DND-41 (cell line): ENCODE measurements at regions not wholly inside any gene's neighbourhood (a gene's known extent, or its start where the extent isn't known, plus 50 kb on each side); places are given as distances from the start of the nearest gene placed in this dataset.

Experiments
- ATAC-seq: fragments of 200-7000 bp; cut with Tn5 transposase; 3 replicates; pipeline ENCODE4 v1.9.1; 2021; ENCODE audit warnings: low read depth; ENCODE audit not compliant: insufficient read depth
- DNase-seq: peaks from one replicate; pipeline ENCODE4 v3.0.0-alpha.2; 2020
- H2AFZ ChIP-seq: 2 replicates; pipeline ENCODE4 v1.6.0; 2012; ENCODE audit warnings: low read depth, low read length
- H3K27ac ChIP-seq: 2 replicates; pipeline ENCODE4 v1.5.1; 2012; ENCODE audit warnings: low read length, inconsistent platforms
- H3K27me3 ChIP-seq: fragments of 200-600 bp; sonication (generic); 2 replicates; pipeline ENCODE4 v1.6.0; 2012; ENCODE audit warnings: low read length, mild to moderate bottlenecking, inconsistent platforms; ENCODE audit not compliant: insufficient read depth, poor library complexity
- H3K36me3 ChIP-seq: 2 replicates; pipeline ENCODE4 v1.5.1; 2012; ENCODE audit warnings: low read length, inconsistent platforms; ENCODE audit not compliant: insufficient read depth
- H3K4me1 ChIP-seq: 2 replicates; pipeline ENCODE4 v1.5.1; 2012; ENCODE audit warnings: mild to moderate bottlenecking, low read length; ENCODE audit not compliant: insufficient read depth
- H3K4me2 ChIP-seq: 2 replicates; pipeline ENCODE4 v1.6.0; 2012; ENCODE audit warnings: mild to moderate bottlenecking, moderate library complexity, low read length, inconsistent platforms; ENCODE audit not compliant: insufficient read depth
- H3K4me3 ChIP-seq, 2 experiments: fragments of 200-600 bp in 1 of 2; shearing (Covaris generic) in 1 of 2; 2 replicates each; pipeline ENCODE4 v1.5.1; 2012 to 2016; ENCODE audit warnings: inconsistent platforms in 2 of 2, low read length in 2 of 2, mild to moderate bottlenecking in 2 of 2, low read depth in 1 of 2, moderate library complexity in 1 of 2
- H3K79me2 ChIP-seq: 2 replicates; pipeline ENCODE4 v1.6.0; 2012; ENCODE audit warnings: low read length, inconsistent platforms; ENCODE audit not compliant: insufficient read depth
- H3K9ac ChIP-seq: 2 replicates; pipeline ENCODE4 v1.6.0; 2012; ENCODE audit warnings: low read depth, mild to moderate bottlenecking, inconsistent platforms, low read length, moderate library complexity
- H3K9me3 ChIP-seq: 2 replicates; pipeline ENCODE4 v1.5.1; 2012; ENCODE audit warnings: low read length, moderate library complexity, mild to moderate bottlenecking, inconsistent platforms; ENCODE audit not compliant: insufficient read depth, severe bottlenecking
- H4K20me1 ChIP-seq: 2 replicates; pipeline ENCODE4 v1.6.0; 2012; ENCODE audit warnings: low read length; ENCODE audit not compliant: insufficient read depth
- CTCF ChIP-seq: IDR thresholded peaks from 2 replicates; pipeline ENCODE4 v1.5.1; 2012; ENCODE audit warnings: borderline replicate concordance, low read length, moderate library complexity, mild to moderate bottlenecking; ENCODE audit not compliant: poor library complexity, severe bottlenecking; ENCODE audit errors: extremely low read depth
- EZH2 ChIP-seq: IDR thresholded peaks from 3 replicates; pipeline ENCODE4 v1.6.1; 2012; ENCODE audit warnings: borderline replicate concordance, low read depth, mild to moderate bottlenecking, moderate library complexity, low read length, inconsistent platforms; ENCODE audit not compliant: severe bottlenecking

- H3K36me3 ChIP-seq, result no peaks in the 10 kb centered on the region
- no peak overlapping the region for H3K9ac ChIP-seq
- no peak overlapping the region for H3K27ac ChIP-seq
- H3K79me2 ChIP-seq, result no peaks in the 10 kb centered on the region
- no peak overlapping the region for H3K4me3 ChIP-seq
- H3K4me2 ChIP-seq, result no peak overlapping the region
- H3K27me3 ChIP-seq, result no peaks in the 10 kb centered on the region
- no peak for TF ChIP-seq EZH2
- peak; percentile 16 for TF ChIP-seq CTCF
- H3K4me1 ChIP-seq, result no peaks in the 10 kb centered on the region
- no peaks in the 10 kb centered on the region for H4K20me1 ChIP-seq
- ATAC-seq (no peak), DNase-seq (no peak)
- H2AFZ ChIP-seq, result no peak overlapping the region
- H3K9me3 ChIP-seq, result no peaks in the 10 kb centered on the region
Observed at GRCh38 chr10:8513155-8514147, 459.0 kb downstream of the GATA3 start.

- no peak overlapping the region for H3K27ac ChIP-seq
- H3K4me2 ChIP-seq, result no peak overlapping the region
- no peaks in the 10 kb centered on the region for H3K36me3 ChIP-seq
- H3K9me3 ChIP-seq, result no peaks in the 10 kb centered on the region
- no peaks in the 10 kb centered on the region for H3K79me2 ChIP-seq
- no peak overlapping the region for H2AFZ ChIP-seq
- no peaks in the 10 kb centered on the region for H3K4me1 ChIP-seq
- TF ChIP-seq EZH2 (no peak), CTCF (peak; percentile 24)
- no peak overlapping the region for H3K4me3 ChIP-seq
- DNase-seq (no peak), ATAC-seq (no peak)
- no peaks in the 10 kb centered on the region for H3K27me3 ChIP-seq
- no peak overlapping the region for H3K9ac ChIP-seq
- no peaks in the 10 kb centered on the region for H4K20me1 ChIP-seq
Observed at GRCh38 chr10:8520382-8520781, 465.9 kb downstream of the GATA3 start.

GRCh38 chr10:8527773-8528172, 473.3 kb downstream of the GATA3 start:
- Histone ChIP-seq H3K4me2 (no peak overlapping the region), H3K79me2 (no peaks in the 10 kb centered on the region), H3K27ac (no peak overlapping the region), H4K20me1 (no peaks in the 10 kb centered on the region), H3K9ac (no peak overlapping the region), H3K9me3 (no peaks in the 10 kb centered on the region), H3K27me3 (no peaks in the 10 kb centered on the region), H2AFZ (no peak overlapping the region), H3K4me1 (no peaks in the 10 kb centered on the region), H3K4me3 (no peak overlapping the region), H3K36me3 (no peaks in the 10 kb centered on the region)
- DNase-seq (no peak), ATAC-seq (no peak)
- TF ChIP-seq CTCF (no peak), EZH2 (no peak)
